Activated naive CD4-positive, alpha-beta T cell treated with anti-CD3 and anti-CD28 coated beads, Interleukin-2, amount 10 ng/mL, durations not matched to agents 7 days and 5 days (primary cell): ENCODE measurements at regions not wholly inside any gene's neighbourhood (a gene's known extent, or its start where the extent isn't known, plus 50 kb on each side); places are given as distances from the start of the nearest gene placed in this dataset.

Experiments used
- CTCF ChIA-PET: fragments of 350-600 bp; sonication (Branson Sonifier 250); formaldehyde crosslinking; loops from one replicate; lab custom pipeline; 2021; ENCODE audit warnings: antibody characterized with exemption; lab: Charles Lee
- DNase-seq: peaks from one replicate; pipeline ENCODE4 v3.0.0-alpha.2; 2020
- H3K27ac Mint-ChIP-seq: one replicate; pipeline ENCODE4 v1.8.0; 2021; ENCODE audit warnings: mild to moderate bottlenecking, moderate library complexity, mixed read lengths
- H3K27me3 Mint-ChIP-seq: one replicate; pipeline ENCODE4 v1.8.0; 2021; ENCODE audit warnings: mild to moderate bottlenecking, mixed read lengths
- H3K36me3 Mint-ChIP-seq: one replicate; pipeline ENCODE4 v1.8.0; 2021; ENCODE audit warnings: mixed read lengths
- H3K4me1 Mint-ChIP-seq: one replicate; pipeline ENCODE4 v1.8.0; 2021; ENCODE audit warnings: mixed read lengths
- H3K4me3 Mint-ChIP-seq: one replicate; pipeline ENCODE4 v1.8.0; 2021; ENCODE audit warnings: mild to moderate bottlenecking, moderate library complexity, mixed read lengths
- H3K9me3 Mint-ChIP-seq: one replicate; pipeline ENCODE4 v1.8.0; 2021; ENCODE audit warnings: mixed read lengths

DNA sequence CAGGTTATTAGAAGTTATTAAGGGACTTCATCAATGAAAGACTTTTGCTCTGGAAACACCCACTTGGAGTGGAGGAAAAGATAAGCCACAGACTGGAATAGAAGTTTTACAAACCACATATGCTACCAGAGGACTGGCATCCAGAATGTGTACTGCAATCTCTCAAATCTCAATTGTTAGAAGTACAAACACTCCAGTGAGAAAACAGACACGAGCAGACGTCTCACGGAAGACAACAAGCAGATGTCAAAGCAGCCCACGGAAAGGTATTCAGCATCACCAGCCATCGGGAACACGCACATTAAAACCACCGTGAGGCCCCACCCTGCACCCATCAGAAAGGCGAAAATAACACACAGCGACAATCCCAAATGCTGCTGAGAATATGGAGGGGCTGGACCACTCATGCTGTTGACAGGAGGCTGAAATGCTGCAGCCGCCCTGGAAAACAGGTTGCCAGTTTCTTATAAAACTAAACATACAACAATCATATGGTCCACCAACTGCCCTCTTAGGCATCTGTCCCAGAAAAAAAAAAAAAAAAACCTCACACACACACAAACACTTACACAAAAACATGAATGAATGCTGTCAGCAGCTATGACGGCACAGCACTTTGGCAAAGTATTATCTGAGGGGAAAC is 131.9 kb upstream of the SFSWAP start:
- Mint-ChIP-seq H3K4me3 (no peak overlapping the region), H3K27me3 (peaks cover 2% of the 10 kb centered on the region), H3K9me3 (peaks cover 10% of the 10 kb centered on the region), H3K36me3 (no peaks in the 10 kb centered on the region), H3K27ac (no peak overlapping the region), H3K4me1 (no peaks in the 10 kb centered on the region)
- DNase-seq, result no peak
- CTCF ChIA-PET, result no interaction called here

DNA sequence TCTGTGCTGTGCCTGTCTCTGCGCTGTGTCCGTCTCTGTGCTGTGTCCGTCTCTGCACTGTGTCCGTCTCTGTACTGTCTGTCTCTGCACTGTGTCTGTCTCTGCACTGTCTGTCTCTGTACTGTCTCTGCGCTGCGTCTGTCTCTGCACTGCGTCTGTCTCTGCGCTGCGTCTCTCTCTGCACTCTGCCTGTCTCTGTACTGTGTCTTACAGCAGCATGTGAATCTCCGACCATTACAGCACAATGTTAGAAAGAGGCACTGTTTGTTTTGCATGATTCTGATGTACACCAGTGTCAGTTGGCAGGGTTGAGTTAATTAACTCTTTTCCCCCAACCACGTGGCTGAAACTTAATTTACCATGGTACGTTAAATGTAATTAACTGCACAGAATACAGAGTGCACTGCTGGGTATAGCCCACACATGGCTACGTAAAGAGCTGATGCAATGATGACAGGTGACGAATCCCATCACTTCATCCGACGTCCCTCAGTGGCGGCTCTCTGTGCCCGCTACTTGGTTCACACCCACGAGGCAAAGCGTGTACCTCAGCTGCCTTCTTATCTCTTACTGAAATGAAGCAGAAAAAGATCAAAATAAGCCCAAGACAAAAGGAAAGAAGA is 127.7 kb upstream of the SFSWAP start:
- Mint-ChIP-seq H3K27me3 (no peaks in the 10 kb centered on the region), H3K9me3 (peaks cover 6% of the 10 kb centered on the region), H3K27ac (no peak overlapping the region), H3K4me3 (no peak overlapping the region), H3K4me1 (no peaks in the 10 kb centered on the region), H3K36me3 (no peaks in the 10 kb centered on the region)
- DNase-seq, result no peak
- CTCF ChIA-PET, result no interaction called here

DNA sequence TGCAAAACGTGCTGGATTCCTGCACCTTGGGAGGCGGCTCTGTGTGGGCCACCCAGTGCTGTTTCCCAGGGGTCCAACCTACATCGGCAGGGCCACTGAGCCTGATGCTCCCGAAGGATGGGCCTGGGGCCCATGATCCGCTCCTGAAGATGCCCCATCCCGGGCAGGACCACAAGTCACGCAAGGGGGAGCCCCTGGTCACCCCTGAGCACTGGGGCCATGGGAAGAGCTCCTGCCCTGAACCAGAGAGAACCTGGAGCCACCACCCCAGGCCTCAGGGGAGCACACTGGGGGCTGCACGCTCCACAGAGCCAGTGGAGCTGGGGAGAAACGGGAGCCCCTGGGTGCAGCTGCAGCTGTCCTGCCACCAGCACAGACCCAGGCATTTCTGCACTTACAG is 124.6 kb upstream of the SFSWAP start:
- Mint-ChIP-seq H3K9me3 (peaks cover 6% of the 10 kb centered on the region), H3K27ac (no peak overlapping the region), H3K36me3 (no peaks in the 10 kb centered on the region), H3K4me1 (no peaks in the 10 kb centered on the region), H3K4me3 (no peak overlapping the region), H3K27me3 (no peaks in the 10 kb centered on the region)
- no peak for DNase-seq
- CTCF ChIA-PET, result no interaction called here

DNA sequence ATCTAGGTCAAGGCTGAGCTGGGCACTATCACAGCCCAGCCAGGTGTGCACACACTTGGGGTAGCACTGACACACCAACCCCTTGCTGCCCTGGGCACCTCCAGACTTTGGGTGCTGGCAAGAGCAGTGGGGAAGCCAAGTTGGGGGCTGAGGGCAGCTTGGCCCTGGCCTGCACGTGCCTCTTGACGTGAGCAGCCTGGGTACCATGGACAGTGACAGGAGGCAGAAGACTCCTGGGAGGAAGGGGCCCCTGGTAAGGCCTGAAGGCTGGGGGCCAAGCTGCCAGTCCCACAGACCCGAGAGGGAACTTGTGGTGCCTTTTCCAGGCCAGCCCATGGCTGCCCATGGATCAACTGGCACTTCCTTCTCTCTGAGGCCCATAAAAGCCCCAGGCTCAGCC is 124.1 kb upstream of the SFSWAP start:
- no peak for DNase-seq
- H3K27ac Mint-ChIP-seq, result no peak overlapping the region
- CTCF ChIA-PET, result no interaction called here
- no peaks in the 10 kb centered on the region for H3K4me1 Mint-ChIP-seq
- H3K27me3 Mint-ChIP-seq, result no peaks in the 10 kb centered on the region
- peaks cover 6% of the 10 kb centered on the region for H3K9me3 Mint-ChIP-seq
- no peak overlapping the region for H3K4me3 Mint-ChIP-seq
- H3K36me3 Mint-ChIP-seq, result no peaks in the 10 kb centered on the region

DNA sequence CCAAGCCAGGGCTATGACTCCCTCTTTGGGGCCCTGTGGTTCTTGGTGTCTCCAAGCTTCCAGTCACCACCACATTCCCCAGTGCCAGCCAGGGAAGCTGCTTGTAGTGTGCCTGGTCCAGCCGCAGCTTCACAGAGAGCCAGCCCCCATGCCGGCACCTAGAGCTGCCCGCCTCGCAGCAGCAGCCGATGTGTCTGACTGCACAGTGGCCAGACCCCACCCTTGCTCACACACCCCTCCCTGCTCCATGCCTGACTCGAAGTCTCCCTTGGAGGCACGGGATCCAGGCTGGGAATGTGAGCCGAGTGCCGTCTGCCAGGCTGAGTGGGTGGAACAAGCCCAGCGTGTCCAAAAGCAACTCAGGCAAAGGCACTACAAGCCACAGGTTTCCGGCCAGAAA is 123.3 kb upstream of the SFSWAP start:
- Mint-ChIP-seq H3K27ac (no peak overlapping the region), H3K36me3 (no peaks in the 10 kb centered on the region), H3K4me3 (no peak overlapping the region), H3K27me3 (no peaks in the 10 kb centered on the region), H3K4me1 (peaks cover under 1% of the 10 kb centered on the region), H3K9me3 (peaks cover 6% of the 10 kb centered on the region)
- CTCF ChIA-PET, result no interaction called here
- DNase-seq, result no peak

DNA sequence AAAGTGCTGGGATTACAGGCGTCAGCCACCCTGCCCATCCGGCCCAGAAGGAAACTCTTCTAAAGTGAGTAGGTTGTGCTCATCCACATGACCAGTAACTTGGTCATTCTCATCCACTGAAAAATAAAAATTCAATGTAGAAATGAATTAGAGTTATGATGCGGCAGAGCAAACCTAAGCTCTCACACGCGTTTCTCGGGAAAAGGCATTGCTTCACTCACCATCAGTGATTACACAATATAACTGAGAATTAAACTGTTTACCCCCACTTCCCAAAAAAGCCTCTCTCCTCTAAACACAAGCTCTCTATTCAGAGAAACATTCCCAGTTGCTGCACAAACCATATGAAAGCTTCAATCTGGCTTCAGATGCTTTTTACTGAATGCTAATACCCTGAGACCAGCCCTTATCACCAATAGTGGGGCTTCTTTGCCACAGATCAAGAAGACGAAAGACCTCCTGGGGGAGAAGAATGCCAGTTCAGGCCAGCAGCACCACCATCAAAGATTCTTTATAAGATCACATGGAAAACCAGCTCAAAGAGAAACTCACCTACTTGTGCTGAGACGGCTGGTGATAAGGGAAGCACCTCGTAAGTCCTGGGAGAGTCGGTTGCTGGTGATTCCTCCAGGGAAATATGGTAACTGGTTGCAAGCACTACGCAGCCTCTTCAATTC is 121.5 kb upstream of the SFSWAP start:
- no peak overlapping the region for H3K27ac Mint-ChIP-seq
- DNase-seq, result no peak
- H3K4me3 Mint-ChIP-seq, result no peak overlapping the region
- CTCF ChIA-PET, result no interaction called here
- H3K9me3 Mint-ChIP-seq, result peaks cover 6% of the 10 kb centered on the region
- no peaks in the 10 kb centered on the region for H3K27me3 Mint-ChIP-seq
- H3K4me1 Mint-ChIP-seq, result peaks cover 16% of the 10 kb centered on the region
- no peaks in the 10 kb centered on the region for H3K36me3 Mint-ChIP-seq

DNA sequence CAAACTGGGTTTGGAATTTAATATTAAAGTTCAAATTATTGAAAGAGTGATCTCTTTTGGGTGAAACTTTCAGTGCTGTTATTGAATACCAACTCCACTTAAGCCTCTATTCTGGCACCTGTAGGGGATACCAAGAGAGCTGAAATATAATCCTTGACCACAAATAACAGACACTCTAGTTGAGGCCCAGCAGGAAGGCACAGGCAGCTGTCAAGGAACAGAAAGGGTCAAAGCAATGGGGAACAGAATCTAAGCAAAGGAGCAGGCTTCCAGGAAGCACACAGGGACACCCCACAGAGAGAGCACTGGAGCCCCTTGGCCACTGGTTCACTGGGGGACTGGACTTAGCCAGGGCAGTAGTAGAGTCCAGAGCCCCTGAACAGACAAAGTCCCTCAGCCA is 120.9 kb upstream of the SFSWAP start:
- CTCF ChIA-PET, result interaction anchor here (0.9 kb wide), 1 partner anchor 30 kb away, joined by 3 read pairs; no protein-coding TSS in a partner anchor
- peaks cover 6% of the 10 kb centered on the region for H3K9me3 Mint-ChIP-seq
- no peaks in the 10 kb centered on the region for H3K27me3 Mint-ChIP-seq
- no peaks in the 10 kb centered on the region for H3K36me3 Mint-ChIP-seq
- H3K4me3 Mint-ChIP-seq, result no peak overlapping the region
- no peak for DNase-seq
- H3K27ac Mint-ChIP-seq, result no peak overlapping the region
- H3K4me1 Mint-ChIP-seq, result peaks cover 16% of the 10 kb centered on the region

DNA sequence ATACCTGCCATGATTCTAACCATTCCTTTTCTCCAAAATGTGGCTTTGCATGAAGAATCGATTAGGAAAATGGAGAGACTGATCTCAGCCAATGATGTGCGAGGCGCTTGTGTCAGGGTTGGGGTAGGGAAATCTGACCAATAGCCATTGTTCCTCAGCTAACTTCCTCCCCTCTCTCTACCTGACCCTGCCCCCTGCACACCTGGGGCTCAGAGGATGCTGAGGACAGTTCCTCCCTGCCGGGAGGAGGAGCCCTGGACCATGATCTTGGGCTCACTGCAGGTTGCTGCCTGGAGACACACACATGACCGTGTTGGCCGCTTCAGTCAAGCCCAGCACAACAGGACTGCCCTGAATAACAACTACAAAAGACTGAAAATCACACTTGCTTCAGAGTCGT is 119.8 kb upstream of the SFSWAP start:
- no peaks in the 10 kb centered on the region for H3K27me3 Mint-ChIP-seq
- CTCF ChIA-PET, result no interaction called here
- H3K36me3 Mint-ChIP-seq, result no peaks in the 10 kb centered on the region
- H3K9me3 Mint-ChIP-seq, result peaks cover 6% of the 10 kb centered on the region
- peaks cover 16% of the 10 kb centered on the region for H3K4me1 Mint-ChIP-seq
- no peak overlapping the region for H3K27ac Mint-ChIP-seq
- DNase-seq, result no peak
- no peak overlapping the region for H3K4me3 Mint-ChIP-seq

DNA sequence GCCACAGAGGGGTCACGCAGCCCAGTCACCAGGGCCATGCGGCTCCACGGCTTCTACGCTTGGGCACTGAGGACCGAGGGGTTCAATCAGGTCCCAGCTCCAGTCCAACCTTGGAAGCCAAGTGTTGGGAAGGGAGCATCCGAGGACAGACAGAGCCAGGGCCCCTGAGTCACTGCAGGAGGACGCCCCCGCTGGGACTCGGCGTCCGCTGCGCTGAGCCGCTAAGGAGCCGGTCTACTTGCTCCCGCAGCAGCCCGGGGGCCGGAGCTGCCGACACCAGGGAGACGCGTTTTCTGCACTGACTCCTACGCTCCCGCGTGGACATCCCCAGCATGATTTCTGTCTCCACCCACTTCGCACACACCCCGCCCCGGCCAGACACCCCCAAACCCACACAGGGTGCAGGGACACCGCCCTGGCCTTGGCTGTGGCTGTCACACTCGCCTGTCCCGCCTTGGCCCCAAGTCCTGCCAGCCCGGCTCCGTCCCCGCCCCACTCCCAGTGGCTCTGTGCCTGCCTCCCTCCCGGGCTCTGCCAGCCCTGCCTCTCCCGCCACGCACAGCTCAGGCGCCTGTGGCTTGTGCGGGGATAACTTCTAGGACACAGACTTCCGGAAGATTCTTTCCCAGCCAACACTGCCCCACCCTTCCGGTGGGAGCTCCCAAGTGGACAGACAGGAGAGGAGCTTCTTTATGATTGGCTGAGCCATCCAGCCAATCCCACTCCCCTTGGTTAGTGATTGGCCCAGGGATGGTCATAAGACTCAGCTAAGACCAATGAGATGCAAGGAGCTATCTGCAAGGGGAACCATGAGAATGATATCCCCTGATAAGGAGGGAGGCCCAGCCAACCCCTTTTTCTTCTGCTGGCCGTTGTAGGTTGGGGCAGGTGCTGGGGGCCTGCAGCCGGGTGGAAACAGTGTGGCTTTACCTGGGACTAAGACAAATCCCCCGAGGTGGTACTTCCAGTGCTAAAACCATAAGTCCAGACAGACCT is 118.9 kb upstream of the SFSWAP start:
- Mint-ChIP-seq H3K4me1 (peaks cover 16% of the 10 kb centered on the region), H3K27me3 (no peaks in the 10 kb centered on the region), H3K9me3 (peaks cover 6% of the 10 kb centered on the region), H3K27ac (no peak overlapping the region), H3K4me3 (no peak overlapping the region), H3K36me3 (no peaks in the 10 kb centered on the region)
- no peak for DNase-seq
- CTCF ChIA-PET, result interaction anchor here (1.0 kb wide), 1 partner anchor 18 kb away, joined by 3 read pairs; no protein-coding TSS in a partner anchor

DNA sequence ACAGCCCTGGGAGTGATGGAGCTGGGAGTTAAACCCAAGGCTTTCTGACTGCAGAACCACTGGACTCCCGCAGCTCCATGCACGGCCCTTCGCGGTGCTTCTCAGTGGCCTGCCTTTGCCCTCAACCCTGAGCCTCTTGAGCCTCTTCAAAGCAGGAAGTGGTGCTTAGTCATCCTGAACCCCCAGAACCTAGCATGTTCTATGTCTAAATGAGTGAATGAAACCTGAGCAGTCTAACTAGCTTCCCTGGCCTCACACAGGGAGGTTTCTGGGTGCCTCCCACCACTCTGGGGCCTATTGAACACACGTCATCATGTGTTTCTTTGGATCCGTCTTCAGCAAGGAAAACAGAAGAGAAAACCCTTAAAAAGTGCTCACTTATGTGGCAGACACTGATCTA is 117.9 kb upstream of the SFSWAP start:
- no peaks in the 10 kb centered on the region for H3K27me3 Mint-ChIP-seq
- peak overlapping the region; percentile 42 for H3K27ac Mint-ChIP-seq
- H3K4me1 Mint-ChIP-seq, result peaks cover 16% of the 10 kb centered on the region
- DNase-seq, result peak; percentile 30
- CTCF ChIA-PET, result interaction anchor here (1.0 kb wide), 1 partner anchor 17 kb away, joined by 3 read pairs; no protein-coding TSS in a partner anchor
- H3K9me3 Mint-ChIP-seq, result peaks cover under 1% of the 10 kb centered on the region
- H3K36me3 Mint-ChIP-seq, result no peaks in the 10 kb centered on the region
- no peak overlapping the region for H3K4me3 Mint-ChIP-seq

DNA sequence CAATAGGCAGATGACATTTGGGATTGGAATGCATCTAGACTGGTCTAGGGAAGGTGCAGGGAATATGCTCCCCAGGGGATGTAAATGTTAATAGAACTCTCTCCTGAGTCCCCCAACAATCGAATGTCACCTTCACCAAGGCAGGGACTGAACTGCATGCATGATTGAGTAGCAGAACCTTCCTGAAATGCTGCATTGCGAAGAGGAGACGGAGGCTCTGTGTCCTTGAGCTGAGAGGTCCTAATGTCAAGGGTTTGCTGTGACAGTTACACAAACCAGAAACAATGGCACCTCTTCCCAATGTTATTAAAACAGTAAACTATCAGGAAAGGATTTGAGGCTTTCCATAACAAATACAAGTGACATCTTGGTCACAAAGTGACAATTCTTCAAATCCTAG is 117.5 kb upstream of the SFSWAP start:
- Mint-ChIP-seq H3K27ac (peak overlapping the region; percentile 42), H3K36me3 (no peaks in the 10 kb centered on the region), H3K9me3 (no peaks in the 10 kb centered on the region), H3K27me3 (no peaks in the 10 kb centered on the region), H3K4me1 (peaks cover 16% of the 10 kb centered on the region), H3K4me3 (no peak overlapping the region)
- DNase-seq, result no peak
- CTCF ChIA-PET, result no interaction called here

DNA sequence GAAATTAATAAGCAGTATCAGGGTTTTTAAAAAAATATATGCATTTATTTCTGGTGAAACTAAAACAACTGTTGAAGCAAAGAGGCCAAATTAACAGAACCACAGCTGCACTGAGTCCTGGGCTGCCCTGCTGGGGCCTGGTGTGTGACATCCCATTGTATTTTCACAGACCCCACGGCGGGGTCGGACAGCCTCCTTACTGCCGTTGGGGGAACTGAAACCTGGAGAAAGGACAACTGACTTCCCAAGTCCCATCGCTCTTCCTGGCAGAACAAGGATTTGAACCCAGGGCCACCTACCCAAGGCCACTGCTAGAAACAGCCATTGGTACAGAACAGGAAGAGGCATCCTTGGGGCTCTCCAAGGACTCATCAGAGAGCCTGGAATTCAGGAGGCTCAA is 114.8 kb upstream of the SFSWAP start:
- Mint-ChIP-seq H3K36me3 (no peaks in the 10 kb centered on the region), H3K27me3 (peaks cover 3% of the 10 kb centered on the region), H3K4me1 (peaks cover 22% of the 10 kb centered on the region), H3K9me3 (no peaks in the 10 kb centered on the region), H3K4me3 (no peak overlapping the region), H3K27ac (no peak overlapping the region)
- no peak for DNase-seq
- CTCF ChIA-PET, result no interaction called here

DNA sequence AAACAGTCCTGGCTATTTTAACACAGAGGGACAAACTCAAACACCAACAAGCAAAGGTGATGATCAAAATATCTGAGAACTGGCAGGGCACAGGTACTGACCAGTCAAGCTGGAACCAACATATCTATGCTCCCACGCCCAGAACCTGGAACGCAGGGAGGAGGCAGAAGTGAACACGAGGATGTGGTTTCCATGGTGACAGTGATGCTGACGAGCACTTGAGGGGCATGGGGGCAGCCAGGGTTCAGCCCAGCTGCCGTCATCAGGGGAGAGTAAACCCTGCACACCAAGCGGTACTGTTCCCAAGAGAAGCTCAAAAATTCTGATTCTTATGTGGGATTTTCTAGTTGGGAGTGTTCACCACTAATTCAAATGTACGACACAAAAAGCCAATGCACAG is 113.6 kb upstream of the SFSWAP start:
- DNase-seq, result no peak
- Mint-ChIP-seq H3K4me1 (peaks cover 22% of the 10 kb centered on the region), H3K9me3 (no peaks in the 10 kb centered on the region), H3K27me3 (peaks cover 3% of the 10 kb centered on the region), H3K27ac (no peak overlapping the region), H3K36me3 (no peaks in the 10 kb centered on the region), H3K4me3 (no peak overlapping the region)
- CTCF ChIA-PET, result no interaction called here

DNA sequence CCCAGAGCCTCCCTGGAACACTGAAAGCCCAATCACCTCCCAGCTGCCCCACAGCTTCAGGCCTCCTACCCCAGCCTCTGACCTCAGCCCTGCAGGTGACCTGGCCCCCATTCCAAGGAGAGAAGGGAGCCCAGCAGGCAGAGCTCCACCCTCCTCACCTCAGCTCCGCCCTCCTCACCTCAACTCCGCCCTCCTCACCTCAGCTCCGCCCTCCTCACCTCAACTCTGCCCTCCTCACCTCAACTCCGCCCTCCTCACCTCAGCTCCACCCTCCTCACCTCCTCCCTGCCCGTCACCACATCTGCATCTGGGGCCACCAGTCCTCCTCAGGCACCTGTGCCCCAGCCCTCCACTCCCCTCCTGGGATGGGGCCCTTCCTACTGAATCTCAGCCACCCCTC is 112.2 kb upstream of the SFSWAP start:
- Mint-ChIP-seq H3K9me3 (no peaks in the 10 kb centered on the region), H3K4me3 (no peak overlapping the region), H3K27ac (no peak overlapping the region), H3K36me3 (peaks cover 4% of the 10 kb centered on the region), H3K4me1 (peaks cover 21% of the 10 kb centered on the region), H3K27me3 (peaks cover 3% of the 10 kb centered on the region)
- CTCF ChIA-PET, result no interaction called here
- DNase-seq, result no peak
